ENCODE measurements at regions not wholly inside any gene's neighbourhood (a gene's known extent, or its start where the extent isn't known, plus 50 kb on each side); places are given as distances from the start of the nearest gene placed in this dataset.

GRCh38 chr18:47595831-47596501 is 334.5 kb downstream of the SMAD2 start:
- no peak for DNase-seq (ENCODE audit: low read depth)

- no peak for DNase-seq (ENCODE audit: low read depth)
Measured at GRCh38 chr18:47594621-47595086, 335.8 kb downstream of the SMAD2 start.

GRCh38 chr18:47593744-47594472 is 336.6 kb downstream of the SMAD2 start:
- DNase-seq (ENCODE audit: low read depth): no peak

- no peak for DNase-seq (ENCODE audit: low read depth)
Measured at GRCh38 chr18:47591429-47591828, 339.0 kb downstream of the SMAD2 start.

GRCh38 chr18:47587587-47587986 is 336.1 kb upstream of the SKOR2 start:
- no peak for DNase-seq (ENCODE audit: low read depth)

- no peak for DNase-seq (ENCODE audit: low read depth)
Measured at GRCh38 chr18:47586418-47587070, 335.1 kb upstream of the SKOR2 start.

GRCh38 chr18:47585914-47586313 is 334.5 kb upstream of the SKOR2 start:
- no peak for DNase-seq (ENCODE audit: low read depth)

- no peak for DNase-seq (ENCODE audit: low read depth)
Measured at GRCh38 chr18:47585136-47585535, 333.7 kb upstream of the SKOR2 start.

GRCh38 chr18:47582093-47582492 is 330.6 kb upstream of the SKOR2 start:
- no peak for DNase-seq (ENCODE audit: low read depth)

- DNase-seq (ENCODE audit: low read depth): no peak
Measured at GRCh38 chr18:47577520-47577919, 326.1 kb upstream of the SKOR2 start.

GRCh38 chr18:47574966-47575365 is 323.5 kb upstream of the SKOR2 start:
- DNase-seq (ENCODE audit: low read depth): no peak

- DNase-seq (ENCODE audit: low read depth): no peak
Measured at GRCh38 chr18:47571957-47572356, 320.5 kb upstream of the SKOR2 start.

GRCh38 chr18:47566809-47567208 is 315.3 kb upstream of the SKOR2 start:
- DNase-seq (ENCODE audit: low read depth): no peak

- DNase-seq (ENCODE audit: low read depth): no peak
Measured at GRCh38 chr18:47560723-47561715, 309.6 kb upstream of the SKOR2 start.

GRCh38 chr18:47558110-47558750 is 306.8 kb upstream of the SKOR2 start:
- no peak for DNase-seq (ENCODE audit: low read depth)

GRCh38 chr18:47557160-47557559 is 305.7 kb upstream of the SKOR2 start:
- DNase-seq (ENCODE audit: low read depth): no peak

GRCh38 chr18:47552783-47553182 is 301.3 kb upstream of the SKOR2 start:
- no peak for DNase-seq (ENCODE audit: low read depth)

GRCh38 chr18:47550611-47551010 is 299.2 kb upstream of the SKOR2 start:
- no peak for DNase-seq (ENCODE audit: low read depth)

GRCh38 chr18:47549021-47549540 is 297.6 kb upstream of the SKOR2 start:
- DNase-seq (ENCODE audit: low read depth): no peak

- DNase-seq (ENCODE audit: low read depth): no peak
Measured at GRCh38 chr18:47547539-47548202, 296.2 kb upstream of the SKOR2 start.

- DNase-seq (ENCODE audit: low read depth): no peak
Measured at GRCh38 chr18:47545613-47546012, 294.2 kb upstream of the SKOR2 start.
